IMR-90 (cell line): ENCODE measurements at regions not wholly inside any gene's neighbourhood (a gene's known extent, or its start where the extent isn't known, plus 50 kb on each side); places are given as distances from the start of the nearest gene placed in this dataset.

ENCODE experiments used
- ATAC-seq: fragments of 200-7000 bp; cut with Tn5 transposase; 2 replicates; pipeline ENCODE4 v1.9.1; 2020; ENCODE audit warnings: low read depth, mild to moderate bottlenecking, moderate library complexity
- BruUV-seq: library from RNA; stranded (reverse); fragments of 400-500 nt; replicated peaks from 2 replicates; lab custom pipeline; 2021; lab: Mats Ljungman, UMichigan
- CTCF ChIA-PET: fragments of 300-600 bp; formaldehyde crosslinking; extraction: SDS; loops from one replicate; lab custom pipeline; 2021; ENCODE audit warnings: antibody characterized with exemption; lab: Yijun Ruan, JAX
- POLR2A ChIA-PET: fragments of 300-600 bp; sonication (Branson Sonifier 250); formaldehyde crosslinking; loops from one replicate; lab custom pipeline; 2022; ENCODE audit warnings: antibody characterized with exemption; ENCODE audit not compliant: unreplicated experiment; lab: Charles Lee
- DNase-seq: peaks from one replicate; pipeline ENCODE4 v3.0.0; 2013
- H2AFZ ChIP-seq: replicated peaks from 2 replicates; pipeline ENCODE3; 2013; ENCODE audit warnings: low read length, mild to moderate bottlenecking; ENCODE audit not compliant: poor library complexity
- H2AK5ac ChIP-seq: 2 replicates; pipeline ENCODE4 v1.6.1; 2013; ENCODE audit warnings: low read depth, low read length, inconsistent platforms
- H2AK9ac ChIP-seq: replicated peaks from 2 replicates; pipeline ENCODE3; 2013; ENCODE audit warnings: mild to moderate bottlenecking, low read depth, low read length, moderate library complexity; ENCODE audit not compliant: poor library complexity
- H2BK120ac ChIP-seq: 2 replicates; pipeline ENCODE4 v1.6.1; 2013; ENCODE audit warnings: low read depth, low read length, inconsistent platforms
- H2BK15ac ChIP-seq: 3 replicates; pipeline ENCODE4 v1.6.1; 2013; ENCODE audit warnings: low read depth, low read length, inconsistent platforms
- H2BK20ac ChIP-seq: 2 replicates; pipeline ENCODE4 v1.6.1; 2013; ENCODE audit warnings: low read depth, mild to moderate bottlenecking, inconsistent platforms, low read length, moderate library complexity
- H2BK5ac ChIP-seq: 2 replicates; pipeline ENCODE4 v1.6.1; 2013; ENCODE audit warnings: mild to moderate bottlenecking, low read depth, low read length, inconsistent platforms; ENCODE audit not compliant: poor library complexity, severe bottlenecking
- H3K14ac ChIP-seq: replicated peaks from 2 replicates; pipeline ENCODE4 v1.6.1; 2013; ENCODE audit warnings: low read depth, low read length, inconsistent platforms
- H3K18ac ChIP-seq: 2 replicates; pipeline ENCODE4 v1.6.1; 2013; ENCODE audit warnings: low read depth, low read length, control low read depth
- H3K23ac ChIP-seq: 2 replicates; pipeline ENCODE4 v1.6.1; 2013; ENCODE audit warnings: low read depth, low read length, inconsistent platforms
- H3K27ac ChIP-seq: 2 replicates; pipeline ENCODE4 v1.5.1; 2013; ENCODE audit warnings: mild to moderate bottlenecking, control low read depth, low read length; ENCODE audit not compliant: insufficient read depth
- H3K27me3 ChIP-seq: 2 replicates; pipeline ENCODE4 v1.6.1; 2013; ENCODE audit warnings: low read length; ENCODE audit not compliant: control insufficient read depth, insufficient read depth
- H3K36me3 ChIP-seq: 2 replicates; pipeline ENCODE4 v1.6.1; 2013; ENCODE audit warnings: low read length, mixed read lengths; ENCODE audit not compliant: control insufficient read depth, insufficient read depth
- H3K4ac ChIP-seq: 2 replicates; pipeline ENCODE4 v1.6.1; 2013; ENCODE audit warnings: low read depth, low read length, inconsistent platforms
- H3K4me1 ChIP-seq: 2 replicates; pipeline ENCODE4 v1.6.1; 2013; ENCODE audit warnings: low read length, mixed read lengths; ENCODE audit not compliant: control insufficient read depth, insufficient read depth
- H3K4me2 ChIP-seq: 2 replicates; pipeline ENCODE4 v1.6.1; 2013; ENCODE audit warnings: low read depth, mild to moderate bottlenecking, control low read depth, low read length, moderate library complexity
- H3K4me3 ChIP-seq: 2 replicates; pipeline ENCODE4 v1.5.1; 2013; ENCODE audit warnings: low read depth, mild to moderate bottlenecking, control low read depth, low read length, moderate library complexity; ENCODE audit not compliant: insufficient read depth
- H3K56ac ChIP-seq: 2 replicates; pipeline ENCODE4 v1.6.1; 2013; ENCODE audit warnings: low read length, inconsistent platforms; ENCODE audit not compliant: insufficient read depth; ENCODE audit errors: extremely low read depth
- H3K79me1 ChIP-seq, 2 experiments: 2 replicates each; pipeline ENCODE4 v1.6.1; 2013; ENCODE audit warnings: low read length in 2 of 2, inconsistent platforms in 1 of 2, low read depth in 1 of 2
- H3K9ac ChIP-seq: 2 replicates; pipeline ENCODE4 v1.6.1; 2013; ENCODE audit warnings: low read depth, low read length, control low read depth
- H3K9me1 ChIP-seq: 2 replicates; pipeline ENCODE4 v1.6.1; 2013; ENCODE audit warnings: low read length, inconsistent platforms; ENCODE audit not compliant: insufficient read depth
- H3K9me3 ChIP-seq: 2 replicates; pipeline ENCODE4 v1.6.1; 2013; ENCODE audit warnings: low read length; ENCODE audit not compliant: control insufficient read depth, insufficient read depth
- H4K20me1 ChIP-seq: 2 replicates; pipeline ENCODE4 v1.6.1; 2013; ENCODE audit warnings: low read length, inconsistent platforms; ENCODE audit not compliant: insufficient read depth
- H4K5ac ChIP-seq: 2 replicates; pipeline ENCODE4 v1.6.1; 2013; ENCODE audit warnings: mild to moderate bottlenecking, low read depth, low read length, control low read depth
- H4K8ac ChIP-seq, 2 experiments: 2 replicates each; pipeline ENCODE4 v1.6.1; 2013; ENCODE audit warnings: low read depth in 2 of 2, low read length in 2 of 2, control low read depth in 1 of 2, inconsistent platforms in 1 of 2
- H4K91ac ChIP-seq: 2 replicates; pipeline ENCODE4 v1.6.1; 2013; ENCODE audit warnings: low read depth, low read length, inconsistent platforms; ENCODE audit not compliant: insufficient read depth
- BHLHE40 ChIP-seq: fragments of 150-350 bp; IDR thresholded peaks from 2 replicates; pipeline ENCODE4 v1.6.1; 2016; ENCODE audit warnings: mild to moderate bottlenecking, low read depth, low read length
- CEBPB ChIP-seq: IDR thresholded peaks from 2 replicates; pipeline ENCODE4 v1.6.1; 2012; ENCODE audit warnings: low read depth, low read length, improper control_type of control experiment
- CHD1 ChIP-seq: IDR thresholded peaks from 2 replicates; pipeline ENCODE4 v1.6.1; 2012; ENCODE audit warnings: low read depth, low read length, improper control_type of control experiment
- FOS ChIP-seq: fragments of 150-350 bp; IDR thresholded peaks from 2 replicates; pipeline ENCODE4 v1.6.1; 2016; ENCODE audit warnings: low read depth, low read length
- MAFK ChIP-seq: IDR thresholded peaks from 2 replicates; pipeline ENCODE4 v1.6.1; 2012; ENCODE audit warnings: low read depth, low read length, improper control_type of control experiment
- MAZ ChIP-seq: IDR thresholded peaks from 2 replicates; pipeline ENCODE4 v1.6.1; 2012; ENCODE audit warnings: low read depth, mild to moderate bottlenecking, low read length, improper control_type of control experiment, moderate library complexity, borderline replicate concordance
- MXI1 ChIP-seq: IDR thresholded peaks from 2 replicates; pipeline ENCODE4 v1.6.1; 2012; ENCODE audit warnings: low read depth, mild to moderate bottlenecking, low read length, moderate library complexity, borderline replicate concordance
- NFE2L2 ChIP-seq: fragments of 150-350 bp; IDR thresholded peaks from 2 replicates; pipeline ENCODE4 v1.6.1; 2016; ENCODE audit warnings: low read depth, mild to moderate bottlenecking, low read length
- POLR2A ChIP-seq: IDR thresholded peaks from 2 replicates; pipeline ENCODE4 v1.6.1; 2012; ENCODE audit warnings: mild to moderate bottlenecking, low read depth, low read length
- RAD21 ChIP-seq: IDR thresholded peaks from 2 replicates; pipeline ENCODE4 v1.6.1; 2012; ENCODE audit warnings: low read length, improper control_type of control experiment
- RCOR1 ChIP-seq: IDR thresholded peaks from 2 replicates; pipeline ENCODE4 v1.6.1; 2012; ENCODE audit warnings: mild to moderate bottlenecking, low read length, improper control_type of control experiment; ENCODE audit not compliant: insufficient replicate concordance
- RFX5 ChIP-seq: IDR thresholded peaks from 2 replicates; pipeline ENCODE4 v1.8.0; 2012; ENCODE audit warnings: low read depth, mild to moderate bottlenecking, low read length, moderate library complexity
- SMC3 ChIP-seq: fragments of 150-350 bp; IDR thresholded peaks from 2 replicates; pipeline ENCODE4 v1.6.1; 2016; ENCODE audit warnings: low read depth, mild to moderate bottlenecking, antibody characterized with exemption, low read length, moderate library complexity
- WGBS, 2 experiments: methylation state at CpG; one replicate each; pipeline versions ENCODE4 v1.1.5 to v1.1.7; 2013; ENCODE audit warnings: missing lambda C conversion rate in 2 of 2; ENCODE audit not compliant: insufficient read length in 1 of 2; ENCODE audit errors: extremely low coverage in 2 of 2; 5-methylcytosine and 5-hydroxymethylcytosine counted together
- dilution Hi-C: fragments of 300-500 bp; cut with HindIII; formaldehyde crosslinking; loops from one replicate; pipeline ENCODE4 v1.14.3; 2018; ENCODE audit warnings: low sequenced_read_pairs; ENCODE audit not compliant: unreplicated experiment
- in situ Hi-C: fragments of 300-500 bp; cut with MboI; formaldehyde crosslinking; loops from 3 replicates; pipeline ENCODE4 v1.14.3; 2019; ENCODE audit warnings: low sequenced_read_pairs, inconsistent platforms, mixed read lengths
- intact Hi-C: fragments of 100-400 bp; cut with micrococcal nuclease; formaldehyde crosslinking; loops from 2 replicates; pipeline ENCODE4 v1.10.0; 2022
- TF ChIP-seq, protein P1 (sequence below): fragments of 150-350 bp; IDR thresholded peaks from 2 replicates; pipeline ENCODE4 v1.6.1; 2017; ENCODE audit warnings: mild to moderate bottlenecking, antibody characterized with exemption, low read length, low read depth
- TF ChIP-seq, protein P2 (sequence below): fragments of 150-350 bp; IDR thresholded peaks from 2 replicates; pipeline ENCODE4 v1.6.1; 2016; ENCODE audit warnings: low read depth, mild to moderate bottlenecking, low read length, moderate library complexity, borderline replicate concordance
- TF ChIP-seq, protein P3 (sequence below): conservative IDR thresholded peaks from 2 replicates; pipeline ENCODE4 v1.5.1; 2012; ENCODE audit warnings: mild to moderate bottlenecking, low read depth, low read length, improper control_type of control experiment

DNA sequence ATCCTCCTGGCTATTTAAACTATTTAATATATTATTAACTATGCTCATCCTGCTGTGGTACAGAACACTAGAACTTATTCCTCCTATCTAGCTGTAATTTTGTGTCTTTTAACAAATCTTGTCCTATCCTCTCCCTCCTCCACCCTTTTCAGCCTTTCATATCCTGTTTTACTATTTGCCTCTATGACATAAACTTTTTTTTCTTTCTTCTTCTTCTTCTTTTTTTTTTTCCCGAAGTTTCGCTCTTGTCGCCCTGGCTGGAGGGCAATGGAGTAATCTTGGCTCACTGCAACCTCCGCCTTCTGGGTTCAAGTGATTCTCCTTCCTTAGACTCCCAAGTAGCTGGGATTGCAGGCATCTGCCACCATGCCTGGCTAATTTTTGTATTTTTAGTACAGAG lies 201.5 kb downstream of the LPIN1 start:
- in situ Hi-C loops (no loop called here), dilution Hi-C loops (no loop called here), intact Hi-C loops (no loop called here)
- ATAC-seq (no peak), DNase-seq (no peak)
- CTCF ChIA-PET, result no interaction called here
- Histone ChIP-seq H4K20me1 (no peaks in the 10 kb centered on the region), H3K23ac (no peak overlapping the region), H2BK5ac (no peak overlapping the region), H3K4me2 (no peak overlapping the region), H4K91ac (no peak overlapping the region), H2AK9ac (no peak overlapping the region), H3K9me1 (no peaks in the 10 kb centered on the region), H3K36me3 (no peaks in the 10 kb centered on the region), H3K14ac (no peak overlapping the region), H2AK5ac (no peak overlapping the region), H3K27me3 (no peaks in the 10 kb centered on the region), H4K5ac (no peak overlapping the region), H2BK120ac (no peak overlapping the region), H4K8ac (no peak overlapping the region), H3K27ac (no peak overlapping the region), H3K4me1 (no peaks in the 10 kb centered on the region), H3K79me1 (no peaks in the 10 kb centered on the region), H3K18ac (no peak overlapping the region), H3K4me3 (no peak overlapping the region), H3K9ac (no peak overlapping the region), H3K9me3 (no peaks in the 10 kb centered on the region), H2BK20ac (no peak overlapping the region), H3K4ac (no peak overlapping the region), H3K56ac (no peak overlapping the region), H2AFZ (no peak overlapping the region), H2BK15ac (no peak overlapping the region)
- POLR2A ChIA-PET, result no interaction called here
- no CpG with 5 or more reads among the region's 4 CpGs for WGBS, 2 experiments
- BruUV-seq, result no TSS peak
- no peak for TF ChIP-seq POLR2A
- no peak for TF ChIP-seq RFX5
- TF ChIP-seq, protein P1, sequence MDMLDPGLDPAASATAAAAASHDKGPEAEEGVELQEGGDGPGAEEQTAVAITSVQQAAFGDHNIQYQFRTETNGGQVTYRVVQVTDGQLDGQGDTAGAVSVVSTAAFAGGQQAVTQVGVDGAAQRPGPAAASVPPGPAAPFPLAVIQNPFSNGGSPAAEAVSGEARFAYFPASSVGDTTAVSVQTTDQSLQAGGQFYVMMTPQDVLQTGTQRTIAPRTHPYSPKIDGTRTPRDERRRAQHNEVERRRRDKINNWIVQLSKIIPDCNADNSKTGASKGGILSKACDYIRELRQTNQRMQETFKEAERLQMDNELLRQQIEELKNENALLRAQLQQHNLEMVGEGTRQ, result no peak
- TF ChIP-seq NFE2L2, result no peak
- no peak for TF ChIP-seq SMC3
- TF ChIP-seq MXI1, result no peak
- TF ChIP-seq CHD1, result no peak
- TF ChIP-seq RCOR1, result no peak
- TF ChIP-seq, protein P2, sequence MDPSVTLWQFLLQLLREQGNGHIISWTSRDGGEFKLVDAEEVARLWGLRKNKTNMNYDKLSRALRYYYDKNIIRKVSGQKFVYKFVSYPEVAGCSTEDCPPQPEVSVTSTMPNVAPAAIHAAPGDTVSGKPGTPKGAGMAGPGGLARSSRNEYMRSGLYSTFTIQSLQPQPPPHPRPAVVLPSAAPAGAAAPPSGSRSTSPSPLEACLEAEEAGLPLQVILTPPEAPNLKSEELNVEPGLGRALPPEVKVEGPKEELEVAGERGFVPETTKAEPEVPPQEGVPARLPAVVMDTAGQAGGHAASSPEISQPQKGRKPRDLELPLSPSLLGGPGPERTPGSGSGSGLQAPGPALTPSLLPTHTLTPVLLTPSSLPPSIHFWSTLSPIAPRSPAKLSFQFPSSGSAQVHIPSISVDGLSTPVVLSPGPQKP, result no peak
- TF ChIP-seq FOS, result no peak
- TF ChIP-seq, protein P3, sequence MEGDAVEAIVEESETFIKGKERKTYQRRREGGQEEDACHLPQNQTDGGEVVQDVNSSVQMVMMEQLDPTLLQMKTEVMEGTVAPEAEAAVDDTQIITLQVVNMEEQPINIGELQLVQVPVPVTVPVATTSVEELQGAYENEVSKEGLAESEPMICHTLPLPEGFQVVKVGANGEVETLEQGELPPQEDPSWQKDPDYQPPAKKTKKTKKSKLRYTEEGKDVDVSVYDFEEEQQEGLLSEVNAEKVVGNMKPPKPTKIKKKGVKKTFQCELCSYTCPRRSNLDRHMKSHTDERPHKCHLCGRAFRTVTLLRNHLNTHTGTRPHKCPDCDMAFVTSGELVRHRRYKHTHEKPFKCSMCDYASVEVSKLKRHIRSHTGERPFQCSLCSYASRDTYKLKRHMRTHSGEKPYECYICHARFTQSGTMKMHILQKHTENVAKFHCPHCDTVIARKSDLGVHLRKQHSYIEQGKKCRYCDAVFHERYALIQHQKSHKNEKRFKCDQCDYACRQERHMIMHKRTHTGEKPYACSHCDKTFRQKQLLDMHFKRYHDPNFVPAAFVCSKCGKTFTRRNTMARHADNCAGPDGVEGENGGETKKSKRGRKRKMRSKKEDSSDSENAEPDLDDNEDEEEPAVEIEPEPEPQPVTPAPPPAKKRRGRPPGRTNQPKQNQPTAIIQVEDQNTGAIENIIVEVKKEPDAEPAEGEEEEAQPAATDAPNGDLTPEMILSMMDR, result no peak
- no peak for TF ChIP-seq MAZ
- TF ChIP-seq BHLHE40, result no peak
- TF ChIP-seq RAD21, result no peak
- no peak for TF ChIP-seq CEBPB
- no peak for TF ChIP-seq MAFK
